CD4-positive, alpha-beta T cell treated with Interleukin-17A for 1 hour (primary cell): ENCODE measurements at regions not wholly inside any gene's neighbourhood (a gene's known extent, or its start where the extent isn't known, plus 50 kb on each side); places are given as distances from the start of the nearest gene placed in this dataset.

Experiments
- DNase-seq: peaks from one replicate; pipeline ENCODE4 v3.0.0-alpha.2; 2020

GRCh38 chr11:92387859-92388258, 163.2 kb downstream of the FAT3 start:
- DNase-seq, result no peak

- DNase-seq, result no peak
Measured at GRCh38 chr11:92388380-92388779, 163.8 kb downstream of the FAT3 start.

GRCh38 chr11:92390783-92391182, 166.2 kb downstream of the FAT3 start:
- no peak for DNase-seq

- no peak for DNase-seq
Measured at GRCh38 chr11:92391364-92391763, 166.7 kb downstream of the FAT3 start.

GRCh38 chr11:92391808-92392207, 167.2 kb downstream of the FAT3 start:
- DNase-seq, result no peak

- no peak for DNase-seq
Measured at GRCh38 chr11:92393218-92393617, 168.6 kb downstream of the FAT3 start.

- no peak for DNase-seq
Measured at GRCh38 chr11:92396133-92396532, 171.5 kb downstream of the FAT3 start.

- DNase-seq, result no peak
Measured at GRCh38 chr11:92397221-92397755, 172.7 kb downstream of the FAT3 start.

GRCh38 chr11:92399705-92400104, 175.1 kb downstream of the FAT3 start:
- no peak for DNase-seq

- DNase-seq, result no peak
Measured at GRCh38 chr11:92401520-92401919, 176.9 kb downstream of the FAT3 start.

GRCh38 chr11:92406472-92406871, 181.9 kb downstream of the FAT3 start:
- no peak for DNase-seq

- no peak for DNase-seq
Measured at GRCh38 chr11:92409355-92409754, 184.7 kb downstream of the FAT3 start.

- DNase-seq, result no peak
Measured at GRCh38 chr11:92409956-92410355, 185.3 kb downstream of the FAT3 start.

GRCh38 chr11:92410526-92410925, 185.9 kb downstream of the FAT3 start:
- no peak for DNase-seq

GRCh38 chr11:92411431-92411830, 186.8 kb downstream of the FAT3 start:
- DNase-seq, result no peak

- DNase-seq, result no peak
Measured at GRCh38 chr11:92413757-92414513, 189.3 kb downstream of the FAT3 start.

GRCh38 chr11:92416971-92417725, 192.5 kb downstream of the FAT3 start:
- no peak for DNase-seq

GRCh38 chr11:92423115-92424034, 198.8 kb downstream of the FAT3 start:
- DNase-seq, result no peak

- DNase-seq, result no peak
Measured at GRCh38 chr11:92424281-92424680, 199.7 kb downstream of the FAT3 start.

- no peak for DNase-seq
Measured at GRCh38 chr11:92425127-92425526, 200.5 kb downstream of the FAT3 start.

- no peak for DNase-seq
Measured at GRCh38 chr11:92432515-92432914, 207.9 kb downstream of the FAT3 start.

GRCh38 chr11:92436034-92436920, 211.7 kb downstream of the FAT3 start:
- no peak for DNase-seq
